NCI-H2029 treated with DMSO at 0.1 percent for 48 hours (cell line): ENCODE measurements at regions not wholly inside any gene's neighbourhood (a gene's known extent, or its start where the extent isn't known, plus 50 kb on each side); places are given as distances from the start of the nearest gene placed in this dataset.
"Not testable (repeated sequence)": the region's sequence is repeated elsewhere in the genome, so short reads cannot be mapped to it uniquely, and the experiment has no call there.

Source experiments
- DNase-seq: peaks from one replicate; lab custom pipeline; 2025; lab: John Stamatoyannopoulos, UW

GRCh38 chrX:124181515-124181914 is 150.9 kb upstream of the TEX13D start:
- not testable (repeated sequence) for DNase-seq

GRCh38 chrX:124190440-124190839 is 142.0 kb upstream of the TEX13D start:
- no peak for DNase-seq

- no peak for DNase-seq
Measured at GRCh38 chrX:124194199-124194598, 138.3 kb upstream of the TEX13D start.

DNA sequence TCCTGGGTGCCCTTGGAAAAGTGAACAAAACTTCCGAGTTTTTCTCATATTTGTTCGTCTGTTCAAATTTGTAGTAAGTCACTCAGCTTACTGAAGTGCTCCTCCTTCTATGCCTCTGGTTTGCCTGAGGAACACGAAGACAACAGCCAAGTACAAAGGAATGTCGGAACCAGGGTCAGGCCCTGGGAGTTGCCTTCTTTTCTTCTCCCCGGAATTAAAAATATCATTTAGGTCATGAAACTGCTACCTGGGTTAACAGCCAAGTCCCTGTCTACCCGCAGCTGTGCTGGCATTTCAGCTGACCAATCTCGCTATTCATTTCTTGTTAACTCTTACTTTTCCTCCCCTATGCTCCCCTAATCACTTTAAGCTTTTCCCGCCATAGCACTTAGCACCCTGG is 137.6 kb upstream of the TEX13D start:
- DNase-seq: no peak

GRCh38 chrX:124203311-124203710 is 129.1 kb upstream of the TEX13D start:
- no peak for DNase-seq

DNA sequence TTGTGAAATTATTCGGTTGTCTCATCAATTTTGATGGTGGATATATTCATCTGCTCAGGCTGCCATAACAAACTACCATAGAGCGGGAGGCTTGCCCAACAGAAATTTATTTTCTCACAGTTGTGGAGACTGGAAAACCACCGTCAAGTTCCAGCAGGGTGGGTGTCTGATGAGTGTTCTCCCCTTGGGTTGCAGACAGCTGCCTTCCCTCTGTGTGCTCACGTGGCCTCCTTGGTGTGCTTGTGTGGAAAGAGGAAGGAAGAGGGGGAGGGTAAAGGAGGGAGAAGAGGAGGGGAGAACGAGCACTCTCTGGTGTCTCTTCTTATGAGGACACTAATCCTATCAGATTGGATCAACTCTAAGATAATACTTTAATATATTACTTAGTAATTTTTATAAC is 123.8 kb upstream of the TEX13D start:
- DNase-seq: no peak

DNA sequence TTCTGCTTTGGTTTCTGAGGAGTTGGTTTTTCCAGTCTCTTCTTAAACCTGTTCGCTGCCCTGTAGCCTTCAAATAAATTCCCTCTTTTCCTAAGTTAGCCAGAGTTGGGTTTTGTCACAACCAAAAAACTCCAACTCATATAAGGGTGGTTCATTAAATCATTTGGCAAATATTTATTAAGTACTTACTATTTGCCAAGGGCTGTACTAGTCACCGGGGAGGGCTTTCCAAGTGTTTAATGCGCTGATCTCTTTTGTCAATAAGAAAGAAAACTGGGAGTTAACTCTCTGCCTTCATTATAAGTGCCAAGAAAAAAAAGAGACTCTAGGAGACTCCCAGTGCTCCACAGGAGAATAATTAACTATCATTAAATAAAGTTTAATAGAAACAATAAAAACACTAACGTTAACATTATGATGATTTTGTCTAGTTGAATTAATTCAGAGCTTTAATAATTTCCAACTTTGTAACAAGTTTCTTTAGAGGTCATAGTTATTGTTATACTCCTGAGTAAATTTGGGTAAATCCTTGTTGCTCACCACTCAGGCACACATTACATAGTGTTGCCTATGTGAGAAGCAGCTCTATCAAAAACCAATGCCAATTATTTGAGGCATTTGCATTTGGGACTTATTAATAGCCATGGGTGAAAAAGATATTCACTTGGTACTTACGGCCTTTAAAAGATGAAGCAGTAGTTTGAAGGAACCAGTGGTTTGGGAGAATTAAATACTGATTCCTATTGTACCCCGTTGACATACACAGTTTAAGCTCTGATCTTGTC is 122.5 kb upstream of the TEX13D start:
- DNase-seq: no peak

- peak; percentile 48 for DNase-seq
Measured at GRCh38 chrX:124211312-124211942, 121.0 kb upstream of the TEX13D start.

DNA sequence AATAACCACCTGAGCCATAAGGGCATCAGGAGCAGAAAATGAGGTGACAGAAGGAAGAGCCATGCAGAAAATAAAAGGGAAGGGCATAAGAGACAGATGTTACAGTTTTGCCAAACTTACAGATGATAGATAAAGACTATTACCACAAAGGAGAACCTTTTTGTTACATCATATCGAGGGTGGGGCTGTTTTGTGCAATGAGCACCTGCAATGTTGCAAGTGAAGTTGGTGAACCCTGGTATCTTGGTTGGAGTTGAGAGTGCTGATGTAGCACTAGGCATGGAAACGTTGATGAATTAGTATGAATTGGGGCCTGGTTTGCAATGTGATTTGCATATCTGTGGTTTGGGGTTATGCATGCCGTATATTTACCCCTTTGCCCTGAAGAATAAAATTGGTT is 119.8 kb upstream of the TEX13D start:
- no peak for DNase-seq

DNA sequence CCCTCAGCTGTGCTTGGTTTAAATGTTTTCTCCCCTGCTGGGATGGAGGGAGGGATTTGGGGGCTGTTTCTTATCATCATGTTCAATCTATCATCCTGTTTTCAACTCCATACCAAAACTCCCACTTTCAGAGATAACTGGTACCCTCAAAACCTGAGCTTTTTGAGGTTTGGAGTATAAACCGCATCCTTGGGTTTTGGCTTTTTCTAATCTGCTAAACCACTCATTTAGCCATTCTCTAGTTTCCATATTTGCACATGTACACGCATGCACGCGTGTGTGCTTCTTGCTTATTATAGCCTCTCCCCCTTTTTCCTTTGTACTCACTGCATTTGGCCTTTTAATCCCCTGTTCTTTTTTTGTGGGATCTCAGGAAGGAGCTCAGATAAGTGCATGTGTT is 116.7 kb upstream of the TEX13D start:
- no peak for DNase-seq

DNA sequence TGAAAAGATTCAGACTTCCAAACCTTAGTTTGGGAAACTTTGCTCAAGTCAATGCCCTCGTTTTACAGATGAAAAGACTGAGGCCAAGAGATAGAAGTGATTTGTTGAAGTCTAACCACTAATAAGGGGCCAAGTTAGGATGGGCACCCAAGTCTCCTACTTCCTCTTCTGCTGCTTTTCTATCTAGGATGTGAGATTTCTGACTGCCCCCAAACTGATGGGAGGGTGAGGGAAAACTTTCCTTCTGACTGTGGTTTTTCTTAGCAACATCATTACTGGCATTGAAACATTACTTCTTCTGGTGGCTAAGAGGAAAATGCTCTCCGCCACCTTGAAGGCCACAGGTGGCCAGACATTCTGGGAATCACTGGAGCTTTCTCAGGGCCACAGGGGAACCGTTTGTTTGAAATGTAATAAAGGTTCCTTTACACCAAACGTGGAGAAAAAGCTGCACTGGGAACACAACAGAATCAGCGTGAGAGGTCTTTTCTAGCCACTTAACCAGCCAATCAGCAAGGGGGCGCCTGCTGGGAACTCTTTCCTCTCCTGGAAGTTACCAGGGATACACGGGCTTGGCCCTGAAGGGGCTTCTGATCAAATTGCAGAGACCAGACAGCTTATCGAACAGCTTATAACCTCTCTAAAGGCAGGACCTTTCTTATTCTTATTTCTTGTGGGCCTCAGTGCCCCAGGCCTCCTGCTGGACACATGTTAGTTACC is 115.9 kb upstream of the TEX13D start:
- DNase-seq: no peak

DNA sequence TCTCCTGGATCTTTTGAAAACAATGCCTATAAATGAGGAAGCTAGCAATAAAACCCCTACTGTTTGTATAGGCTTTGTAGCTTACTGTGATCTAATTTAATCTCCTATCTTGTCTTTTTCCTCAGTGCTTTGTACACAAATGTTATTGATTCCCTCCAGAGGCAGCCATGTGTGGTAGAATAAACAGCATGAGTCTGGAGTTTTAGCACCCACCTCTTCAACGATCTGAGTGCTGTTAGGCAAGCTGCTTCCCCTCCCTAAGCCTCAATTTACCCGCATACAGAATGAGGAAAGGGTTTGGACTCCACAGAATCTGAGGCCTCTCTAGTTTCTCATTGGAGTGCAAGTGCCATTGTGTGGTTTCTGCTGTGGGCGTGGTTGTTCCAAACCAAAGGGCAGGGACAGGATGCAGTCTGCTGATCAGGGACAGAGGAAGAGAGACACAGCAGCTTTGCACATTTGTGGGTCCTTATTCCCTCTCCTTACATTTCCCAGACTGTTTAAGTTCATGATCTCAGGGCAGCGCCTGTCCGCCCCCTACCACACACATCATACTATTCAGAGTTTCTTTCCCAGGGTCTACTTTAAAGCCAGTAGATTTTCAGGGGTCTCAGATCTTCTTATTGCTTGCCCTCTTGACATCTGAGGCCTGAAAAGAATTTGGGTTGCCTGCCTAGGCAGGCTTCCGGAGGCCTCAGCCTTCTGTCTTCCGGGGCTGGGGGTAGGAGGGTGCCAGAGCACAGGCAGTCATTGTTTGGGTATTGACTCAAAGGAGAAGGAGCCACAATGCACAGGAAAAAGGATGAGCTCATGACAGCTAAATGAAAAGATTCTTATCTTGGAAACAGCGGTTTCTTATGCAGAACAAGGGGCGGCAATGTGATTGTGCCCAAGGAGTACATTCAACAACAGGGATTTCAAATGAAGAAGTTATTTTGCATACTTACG is 114.9 kb upstream of the TEX13D start:
- peak; percentile 85 for DNase-seq

- DNase-seq: no peak
Measured at GRCh38 chrX:124223524-124223923, 108.9 kb upstream of the TEX13D start.

DNA sequence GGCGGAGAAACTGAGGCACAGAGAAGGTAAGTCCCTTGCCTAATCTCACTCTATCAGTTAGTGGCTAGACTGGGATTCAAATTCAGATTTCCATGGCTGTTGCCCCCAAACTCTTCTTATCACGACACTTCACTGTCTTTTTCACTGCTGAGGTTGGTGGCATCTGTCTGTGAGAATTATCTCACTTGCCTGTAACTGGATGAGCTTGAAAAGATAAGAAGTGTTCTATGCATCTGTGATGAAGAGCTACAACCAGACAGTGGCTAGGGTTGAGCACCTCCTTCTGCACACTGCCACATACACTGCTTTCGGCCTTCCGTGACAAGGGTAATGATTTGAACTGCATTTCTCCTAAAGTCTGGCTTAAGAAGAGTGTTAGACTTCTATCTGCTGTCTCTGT is 107.9 kb upstream of the TEX13D start:
- no peak for DNase-seq

DNA sequence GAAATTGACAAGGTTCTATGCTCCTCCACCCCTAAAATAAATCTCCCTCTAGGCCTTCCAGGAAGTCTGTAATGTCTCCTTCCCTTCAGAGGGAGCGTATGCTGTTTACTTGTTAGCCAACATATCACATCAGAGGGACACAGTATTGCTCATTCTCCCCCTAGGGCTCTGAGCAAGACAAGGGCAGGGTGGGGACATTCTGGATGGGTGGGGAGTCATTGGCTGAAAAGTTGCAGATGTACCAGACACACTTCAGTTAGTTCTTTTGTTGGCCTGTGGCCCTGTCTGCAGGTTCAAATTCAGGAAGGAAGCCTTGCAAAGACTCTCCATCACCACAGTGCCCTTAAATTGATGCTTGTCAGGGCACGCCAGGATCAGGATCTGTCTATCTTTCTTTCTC is 106.3 kb upstream of the TEX13D start:
- no peak for DNase-seq

- no peak for DNase-seq
Measured at GRCh38 chrX:124228849-124229248, 103.6 kb upstream of the TEX13D start.

- DNase-seq: no peak
Measured at GRCh38 chrX:124229374-124229773, 103.1 kb upstream of the TEX13D start.

DNA sequence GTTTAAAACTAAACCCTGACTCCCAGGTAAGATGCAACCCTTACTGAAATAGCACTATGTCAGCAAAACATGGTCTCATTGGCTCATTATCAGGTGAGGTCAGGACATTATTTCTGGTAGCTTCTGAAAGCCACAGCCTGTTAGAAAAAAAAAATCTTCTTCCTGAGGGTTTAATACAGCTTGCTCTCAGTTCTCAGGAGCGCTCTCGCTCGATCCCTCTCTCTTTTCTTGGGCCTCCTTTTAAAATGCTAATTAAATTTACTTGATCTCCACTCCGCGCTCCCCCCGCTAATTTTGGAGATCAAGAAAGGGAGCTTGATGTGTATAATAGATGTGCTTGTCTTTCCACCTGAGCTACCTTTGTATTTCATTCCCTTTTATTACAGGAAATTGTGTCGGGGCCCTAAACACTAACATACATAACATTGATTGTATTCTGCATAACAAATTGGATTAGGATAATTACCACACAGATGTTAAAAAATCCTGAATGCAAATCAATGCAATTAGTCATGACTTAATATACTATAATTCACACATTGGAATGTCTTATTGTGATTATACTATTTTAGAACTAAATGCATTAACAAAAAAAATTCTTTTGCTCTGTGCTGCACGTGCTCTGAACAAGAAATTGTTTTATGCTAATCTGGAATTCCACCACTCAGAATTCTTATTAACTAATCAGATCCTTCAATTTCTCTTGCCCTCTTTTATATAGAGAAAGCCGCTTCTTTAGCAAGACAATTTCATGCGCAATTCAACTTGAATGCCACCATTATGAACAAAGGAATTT is 101.6 kb upstream of the TEX13D start:
- no peak for DNase-seq

- no peak for DNase-seq
Measured at GRCh38 chrX:124231451-124231759, 101.1 kb upstream of the TEX13D start.

DNA sequence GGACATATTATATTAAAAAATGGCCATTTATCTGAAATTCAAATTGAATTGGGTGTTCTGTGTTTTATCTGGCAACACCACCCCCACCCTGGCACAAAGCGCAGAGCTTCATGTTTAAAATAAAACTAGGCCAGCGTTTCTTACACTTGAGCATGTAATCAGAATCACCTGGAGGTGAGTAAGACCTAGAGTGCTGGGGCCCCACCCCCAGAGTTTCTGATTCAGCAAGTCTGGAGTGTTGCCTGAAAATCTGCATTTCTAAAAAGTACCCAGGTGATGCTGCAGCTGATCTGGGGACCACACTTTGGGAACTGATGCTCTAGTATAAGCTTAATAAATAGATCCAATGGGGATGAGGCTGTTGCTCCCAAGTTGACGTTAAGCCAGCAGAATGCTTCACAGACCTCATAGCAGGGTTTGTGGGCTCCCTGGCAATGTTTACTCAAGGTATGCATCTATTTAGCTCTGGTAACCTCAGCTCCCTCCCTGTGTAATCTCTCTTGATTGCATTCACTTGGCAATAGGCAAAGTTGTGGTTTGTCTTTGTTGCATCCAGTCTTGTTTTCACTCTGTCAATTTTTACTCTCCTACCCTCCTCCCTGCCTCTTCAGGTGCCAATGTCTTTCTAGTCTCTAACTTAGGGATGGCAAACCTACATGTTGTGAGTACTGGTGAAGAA is 99.8 kb upstream of the TEX13D start:
- DNase-seq: no peak

DNA sequence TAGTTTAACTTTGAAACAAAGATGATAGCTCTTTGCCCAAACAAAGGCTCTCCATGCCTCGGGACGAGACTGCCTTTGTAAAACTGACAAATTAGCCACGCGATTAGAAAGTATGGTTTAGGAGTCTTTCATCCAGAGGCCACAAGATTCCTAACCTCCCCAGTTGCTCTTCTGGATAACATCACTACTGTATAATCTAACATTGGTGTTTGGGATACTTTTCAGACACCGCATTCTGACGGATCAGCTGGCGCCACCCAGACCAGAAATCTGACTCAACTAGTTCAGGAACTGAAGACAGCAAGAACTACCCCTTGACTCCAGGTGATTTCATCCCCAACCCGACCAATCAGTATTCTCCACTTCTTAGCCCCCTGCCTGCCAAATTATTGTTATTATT is 98.1 kb upstream of the TEX13D start:
- no peak for DNase-seq
